Rectal smooth muscle tissue (tissue), 1 donor: ENCODE measurements at regions not wholly inside any gene's neighbourhood (a gene's known extent, or its start where the extent isn't known, plus 50 kb on each side); places are given as distances from the start of the nearest gene placed in this dataset.

Experiments used
- H3K27ac ChIP-seq: one replicate; pipeline ENCODE4 v1.7.0; 2013; ENCODE audit warnings: low read depth, low read length, inconsistent platforms
- H3K27me3 ChIP-seq: one replicate; pipeline ENCODE4 v1.7.0; 2013; ENCODE audit warnings: low read length; ENCODE audit not compliant: control insufficient read depth, insufficient read depth
- H3K36me3 ChIP-seq: one replicate; pipeline ENCODE4 v1.7.0; 2013; ENCODE audit warnings: low read length; ENCODE audit not compliant: control insufficient read depth, insufficient read depth
- H3K4me1 ChIP-seq: one replicate; pipeline ENCODE4 v1.7.0; 2013; ENCODE audit warnings: low read length; ENCODE audit not compliant: control insufficient read depth, insufficient read depth
- H3K4me3 ChIP-seq: one replicate; pipeline ENCODE4 v1.7.0; 2013; ENCODE audit warnings: low read length
- H3K9ac ChIP-seq: one replicate; pipeline ENCODE4 v1.7.0; 2013; ENCODE audit warnings: low read length

- Histone ChIP-seq H3K27me3 (no peaks in the 10 kb centered on the region), H3K4me3 (no peak overlapping the region), H3K4me1 (no peaks in the 10 kb centered on the region), H3K27ac (no peak overlapping the region), H3K9ac (no peak overlapping the region), H3K36me3 (no peaks in the 10 kb centered on the region)
These were observed 76.8 kb upstream of the LRIG1 start for GRCh38 chr3:66577426-66578203.

DNA sequence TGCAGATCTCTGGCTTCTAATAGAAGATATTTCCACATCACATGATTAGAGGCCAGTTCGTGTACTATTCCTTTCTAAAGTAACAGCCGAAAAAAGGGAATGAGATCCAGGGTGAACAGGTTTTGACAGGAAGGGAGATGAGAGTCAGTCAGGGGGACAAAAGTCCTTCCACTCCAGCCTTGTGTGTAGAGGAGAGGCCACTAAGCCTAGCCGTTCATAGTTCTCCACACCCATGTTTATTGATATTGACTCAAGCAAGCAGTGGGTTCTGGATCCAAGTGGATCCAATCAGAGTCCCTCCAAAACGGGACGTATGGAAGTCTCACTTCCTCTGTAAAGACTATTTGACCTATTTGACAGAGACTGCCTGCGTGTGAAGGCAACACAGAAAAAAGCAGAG is 80.4 kb upstream of the LRIG1 start:
- Histone ChIP-seq H3K4me1 (peaks cover 4% of the 10 kb centered on the region), H3K36me3 (no peaks in the 10 kb centered on the region), H3K27ac (no peak overlapping the region), H3K4me3 (no peak overlapping the region), H3K27me3 (no peaks in the 10 kb centered on the region), H3K9ac (no peak overlapping the region)

DNA sequence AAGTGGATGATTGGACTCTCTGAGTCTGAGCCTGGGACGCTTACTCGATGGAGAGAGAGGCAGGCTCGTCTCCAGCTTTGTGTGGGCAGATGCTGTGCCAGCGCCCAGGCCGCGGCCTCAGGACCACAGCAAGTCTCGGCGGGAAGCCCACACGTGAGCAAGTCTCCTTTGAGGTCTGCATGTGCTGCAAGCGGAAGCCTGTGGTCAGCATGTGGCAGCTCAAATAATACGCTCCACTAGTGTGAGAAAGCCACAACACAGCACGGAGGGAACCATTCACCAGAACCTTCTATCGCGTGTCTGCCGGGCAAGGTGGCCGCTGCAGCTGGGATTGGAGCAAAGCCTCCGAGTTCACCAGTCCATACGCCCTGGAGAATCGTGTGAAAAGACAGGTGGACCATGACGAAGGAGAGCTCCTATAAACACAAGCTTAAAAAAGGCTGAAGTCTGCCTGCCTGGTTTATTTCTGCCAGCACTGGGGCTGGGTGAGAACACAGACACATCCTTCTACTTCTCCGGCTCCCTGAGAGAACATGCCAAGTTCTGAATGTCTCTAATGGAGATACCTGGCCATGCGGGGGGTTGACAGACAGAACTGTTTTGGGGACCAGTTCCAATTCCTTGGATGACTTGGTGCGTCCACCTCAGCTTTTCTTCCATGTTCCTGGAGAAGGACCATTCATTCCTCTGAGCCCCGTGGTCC is 82.0 kb upstream of the LRIG1 start:
- Histone ChIP-seq H3K4me3 (no peak overlapping the region), H3K27me3 (no peaks in the 10 kb centered on the region), H3K27ac (no peak overlapping the region), H3K9ac (no peak overlapping the region), H3K36me3 (no peaks in the 10 kb centered on the region), H3K4me1 (peaks cover 4% of the 10 kb centered on the region)

DNA sequence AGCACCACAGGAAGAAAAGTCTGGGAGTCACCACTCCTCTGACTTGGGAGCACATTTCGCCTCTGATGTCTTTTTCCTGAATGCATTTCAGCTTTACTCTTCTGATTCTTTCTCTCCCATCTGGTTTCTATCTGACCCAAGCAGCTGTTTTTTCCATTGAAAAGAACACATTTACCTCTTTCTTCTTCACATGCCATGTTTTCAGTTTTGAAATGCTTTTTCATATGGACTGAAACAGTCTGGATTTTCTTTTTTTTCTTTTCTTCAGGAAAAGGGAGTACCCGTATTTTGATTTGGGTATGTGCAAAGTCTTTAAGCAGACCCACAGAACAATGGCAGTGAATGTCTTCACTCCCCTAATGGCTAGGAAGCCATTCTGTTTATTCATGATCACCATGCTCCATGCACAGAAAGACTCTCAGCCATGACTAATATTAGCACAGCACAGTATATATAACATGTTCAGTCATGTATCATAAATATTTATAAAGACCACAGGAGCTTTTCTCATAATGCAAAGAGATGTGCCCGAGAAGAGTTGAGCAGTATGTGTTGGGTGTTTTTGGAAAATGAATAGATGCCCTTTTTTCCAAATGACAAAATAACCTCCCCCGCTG is 82.7 kb upstream of the LRIG1 start:
- no peak overlapping the region for H3K4me3 ChIP-seq
- no peaks in the 10 kb centered on the region for H3K27me3 ChIP-seq
- no peak overlapping the region for H3K9ac ChIP-seq
- H3K27ac ChIP-seq = no peak overlapping the region
- no peaks in the 10 kb centered on the region for H3K36me3 ChIP-seq
- H3K4me1 ChIP-seq = peaks cover 4% of the 10 kb centered on the region

- Histone ChIP-seq H3K36me3 (no peaks in the 10 kb centered on the region), H3K9ac (no peak overlapping the region), H3K27ac (no peak overlapping the region), H3K4me1 (peaks cover 4% of the 10 kb centered on the region), H3K27me3 (no peaks in the 10 kb centered on the region), H3K4me3 (no peak overlapping the region)
These were observed 84.8 kb upstream of the LRIG1 start for GRCh38 chr3:66585520-66586095.

DNA sequence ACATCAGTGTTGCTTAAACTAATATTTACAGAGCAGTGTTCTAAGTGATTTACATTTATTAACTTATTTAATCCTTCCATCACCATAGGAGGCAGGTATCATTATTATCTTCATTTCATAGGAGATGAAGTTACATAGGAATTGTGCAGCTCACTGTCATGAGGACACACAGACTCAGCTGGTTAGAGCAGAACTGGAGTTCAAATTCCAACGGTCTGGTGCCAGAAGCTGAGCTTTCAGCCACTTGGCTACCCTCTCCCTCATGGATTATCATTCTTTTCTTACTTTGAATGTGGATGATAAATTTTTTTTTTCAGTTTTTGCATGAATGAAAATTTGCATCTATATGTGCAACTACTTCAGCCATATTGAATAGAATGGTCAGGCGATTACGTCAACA is 86.0 kb upstream of the LRIG1 start:
- peaks cover 4% of the 10 kb centered on the region for H3K4me1 ChIP-seq
- H3K27me3 ChIP-seq = no peaks in the 10 kb centered on the region
- no peak overlapping the region for H3K4me3 ChIP-seq
- H3K9ac ChIP-seq = no peak overlapping the region
- H3K27ac ChIP-seq = no peak overlapping the region
- no peaks in the 10 kb centered on the region for H3K36me3 ChIP-seq

DNA sequence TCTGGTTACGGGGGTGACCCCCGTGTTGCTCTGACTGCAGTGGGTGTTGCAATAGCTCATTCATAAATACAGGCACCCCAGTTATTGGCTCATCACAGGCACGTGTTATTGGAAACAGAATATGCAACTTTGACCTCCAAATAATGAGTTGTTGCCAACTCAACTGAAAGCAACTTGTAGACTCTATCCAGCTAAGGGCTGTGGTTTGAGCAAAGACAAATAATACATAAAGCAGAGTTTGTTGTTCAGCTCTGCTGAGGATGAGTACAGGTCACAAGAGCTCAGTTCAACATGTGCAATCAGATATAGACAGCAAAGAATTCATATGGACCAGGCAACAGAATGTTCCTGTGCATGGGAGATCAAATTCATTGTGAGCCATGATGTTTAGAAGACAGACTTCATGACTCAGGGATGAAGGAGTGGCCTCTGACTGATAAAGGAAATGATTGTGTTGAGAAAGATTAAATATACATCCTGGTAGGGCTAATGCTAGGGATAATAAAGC is 87.6 kb upstream of the LRIG1 start:
- H3K9ac ChIP-seq = no peak overlapping the region

DNA sequence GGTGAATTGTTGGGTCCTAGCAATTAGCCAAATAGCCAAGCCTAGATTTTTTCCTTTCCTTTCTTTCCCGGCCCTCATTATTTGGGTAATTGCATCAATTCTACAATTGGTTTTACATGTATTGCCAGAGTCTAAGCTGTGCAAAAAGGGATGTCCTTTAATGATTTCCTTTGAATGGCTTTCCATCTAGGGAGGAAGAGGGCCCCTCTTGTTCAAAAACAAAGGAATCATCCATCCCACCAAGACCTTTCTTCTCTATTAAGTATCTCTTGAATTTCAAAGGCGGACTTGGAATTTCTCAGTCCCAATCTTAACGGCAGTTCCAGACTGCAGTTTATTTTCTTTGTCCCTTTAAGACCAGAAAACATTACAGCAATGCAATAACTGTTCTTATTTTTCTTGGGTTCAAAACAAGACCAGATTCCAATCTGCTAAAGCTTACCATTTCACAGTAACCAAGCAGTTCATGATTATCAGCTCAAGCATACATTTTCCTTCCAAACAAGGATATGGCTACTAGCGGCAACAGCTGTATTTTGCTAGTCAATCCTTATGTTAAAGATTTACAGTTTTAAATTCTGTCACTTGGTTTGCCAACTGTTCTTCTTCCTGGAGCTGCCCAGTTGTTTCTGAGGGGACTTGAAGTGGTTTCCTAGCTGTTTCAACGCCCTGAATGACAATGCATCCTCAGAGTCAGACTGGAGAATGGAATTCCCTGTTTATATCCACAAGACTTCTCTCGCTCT is 91.4 kb upstream of the LRIG1 start:
- H3K27me3 ChIP-seq = no peaks in the 10 kb centered on the region
- H3K4me3 ChIP-seq = no peak overlapping the region
- H3K36me3 ChIP-seq = no peaks in the 10 kb centered on the region
- no peaks in the 10 kb centered on the region for H3K4me1 ChIP-seq
- no peak overlapping the region for H3K27ac ChIP-seq
- H3K9ac ChIP-seq = no peak overlapping the region

More for the DNA sequence above, 87.6 kb upstream of the LRIG1 start:
- Histone ChIP-seq H3K27ac (no peak overlapping the region), H3K4me3 (no peak overlapping the region), H3K4me1 (no peaks in the 10 kb centered on the region), H3K36me3 (no peaks in the 10 kb centered on the region), H3K27me3 (no peaks in the 10 kb centered on the region)

GRCh38 chr3:66592927-66593625 is 92.3 kb upstream of the LRIG1 start:
- Histone ChIP-seq H3K4me3 (no peak overlapping the region), H3K9ac (no peak overlapping the region), H3K27ac (no peak overlapping the region), H3K36me3 (no peaks in the 10 kb centered on the region), H3K4me1 (no peaks in the 10 kb centered on the region), H3K27me3 (no peaks in the 10 kb centered on the region)

DNA sequence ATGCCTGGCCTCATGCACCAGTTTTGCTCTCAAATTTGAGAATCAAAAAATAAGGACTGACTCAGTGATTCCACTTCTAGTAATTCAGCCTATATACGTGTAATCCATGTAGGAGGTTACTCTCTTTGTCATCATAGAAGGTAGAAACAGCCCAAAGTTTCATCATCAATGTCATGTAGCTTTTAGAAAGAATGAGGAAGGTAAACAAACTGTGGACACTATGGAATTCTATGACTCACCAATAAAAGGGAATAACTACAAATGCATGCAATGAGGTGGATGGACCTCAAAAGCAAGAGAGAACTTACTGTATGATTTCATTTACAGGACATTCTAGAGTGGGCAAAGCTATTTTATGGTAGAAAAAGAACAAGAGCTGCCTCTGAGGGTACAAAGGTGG is 93.2 kb upstream of the LRIG1 start:
- H3K27me3 ChIP-seq = no peaks in the 10 kb centered on the region
- H3K27ac ChIP-seq = no peak overlapping the region
- no peaks in the 10 kb centered on the region for H3K4me1 ChIP-seq
- no peak overlapping the region for H3K4me3 ChIP-seq
- H3K9ac ChIP-seq = no peak overlapping the region
- no peaks in the 10 kb centered on the region for H3K36me3 ChIP-seq

DNA sequence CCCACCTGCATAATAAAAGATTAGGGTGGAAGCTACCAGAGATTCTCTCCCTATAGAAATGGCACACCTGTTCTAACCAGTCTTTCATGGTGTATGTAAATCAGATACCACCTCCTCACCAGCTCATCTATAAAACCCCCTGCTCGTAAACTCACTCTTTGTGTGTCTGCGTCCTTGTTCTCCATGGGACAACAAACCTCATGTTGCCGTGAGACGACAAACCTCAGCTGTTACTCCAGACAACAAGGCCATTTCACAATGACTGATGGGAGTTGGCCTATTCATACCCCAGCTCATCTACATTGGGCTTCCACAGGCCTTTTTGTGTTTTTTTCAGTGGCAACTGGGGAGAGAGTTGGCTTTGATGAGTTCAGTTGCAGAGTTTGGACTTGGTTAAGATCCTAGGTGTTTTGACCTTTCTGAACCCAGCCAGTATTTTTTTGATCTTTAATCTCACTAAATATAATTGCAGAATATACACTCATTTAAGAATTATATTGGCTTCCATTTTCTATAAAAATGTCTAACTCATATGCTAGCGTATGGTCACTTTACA is 96.6 kb upstream of the LRIG1 start:
- H3K27me3 ChIP-seq = no peaks in the 10 kb centered on the region
- no peak overlapping the region for H3K27ac ChIP-seq
- no peak overlapping the region for H3K4me3 ChIP-seq
- H3K9ac ChIP-seq = no peak overlapping the region
- H3K36me3 ChIP-seq = no peaks in the 10 kb centered on the region
- H3K4me1 ChIP-seq = no peaks in the 10 kb centered on the region
